Fibroblast of lung (primary cell): ENCODE measurements at regions not wholly inside any gene's neighbourhood (a gene's known extent, or its start where the extent isn't known, plus 50 kb on each side); places are given as distances from the start of the nearest gene placed in this dataset.

Experiments
- DNase-seq, 2 donors: peaks; one replicate each; pipeline versions ENCODE4 v3.0.0 to v3.0.0-alpha.2; 2010; ENCODE audit warnings: low read depth in 2 of 2
- H2AFZ ChIP-seq: 2 replicates; pipeline ENCODE4 v1.5.1; 2012; ENCODE audit warnings: low read length, control low read depth, inconsistent platforms
- H3K27ac ChIP-seq: 2 replicates; pipeline ENCODE4 v1.5.1; 2011; ENCODE audit warnings: low read length, control low read depth; ENCODE audit not compliant: insufficient read depth
- H3K27me3 ChIP-seq: 2 replicates; pipeline ENCODE4 v1.5.1; 2011; ENCODE audit warnings: mild to moderate bottlenecking, low read length; ENCODE audit not compliant: control insufficient read depth, insufficient read depth
- H3K36me3 ChIP-seq: 2 replicates; pipeline ENCODE4 v1.5.1; 2011; ENCODE audit warnings: low read length; ENCODE audit not compliant: control insufficient read depth, insufficient read depth
- H3K4me1 ChIP-seq: 2 replicates; pipeline ENCODE4 v1.5.1; 2011; ENCODE audit warnings: low read length; ENCODE audit not compliant: control insufficient read depth, insufficient read depth; ENCODE audit errors: extremely low read depth
- H3K4me2 ChIP-seq: 2 replicates; pipeline ENCODE4 v1.5.1; 2011; ENCODE audit warnings: low read length, control low read depth; ENCODE audit not compliant: insufficient read depth; ENCODE audit errors: extremely low read depth
- H3K4me3 ChIP-seq, 4 experiments: fragments of 200-600 bp in 1 of 4; sonication (generic) in 1 of 4; replicated peaks in 1 of 4; 2 replicates each; pipeline ENCODE4 v1.5.1; 2011 to 2016; ENCODE audit warnings: low read length in 4 of 4, low read depth in 3 of 4, mild to moderate bottlenecking in 3 of 4, control low read depth in 2 of 4, inconsistent platforms in 1 of 4, mixed read lengths in 1 of 4; ENCODE audit not compliant: insufficient read depth in 1 of 4; ENCODE audit errors: control extremely low read depth in 1 of 4
- H3K79me2 ChIP-seq: 2 replicates; pipeline ENCODE4 v1.5.1; 2012; ENCODE audit warnings: mild to moderate bottlenecking, low read length, inconsistent platforms; ENCODE audit not compliant: control insufficient read depth, insufficient read depth
- H3K9ac ChIP-seq: 2 replicates; pipeline ENCODE4 v1.5.1; 2011; ENCODE audit warnings: mild to moderate bottlenecking, low read length, control low read depth; ENCODE audit not compliant: insufficient read depth
- H3K9me3 ChIP-seq: 2 replicates; pipeline ENCODE4 v1.5.1; 2012; ENCODE audit warnings: low read depth, low read length; ENCODE audit not compliant: control insufficient read depth, insufficient read depth
- H4K20me1 ChIP-seq: 2 replicates; pipeline ENCODE4 v1.5.1; 2011; ENCODE audit warnings: low read length; ENCODE audit not compliant: control insufficient read depth, insufficient read depth; ENCODE audit errors: extremely low read depth
- CTCF ChIP-seq, 2 donors: IDR thresholded peaks in 1 of 2; conservative IDR thresholded peaks in 1 of 2; 1 replicate in 1 of 2; 2 replicates in 1 of 2; pipeline ENCODE4 v1.5.1; 2011 to 2012; ENCODE audit warnings: low read length in 2 of 2, control low read depth in 1 of 2, inconsistent platforms in 1 of 2, low read depth in 1 of 2, mild to moderate bottlenecking in 1 of 2
- EZH2 ChIP-seq: IDR thresholded peaks from 2 replicates; pipeline ENCODE4 v1.5.1; 2012; ENCODE audit warnings: low read length, control low read depth, mild to moderate bottlenecking; ENCODE audit errors: missing control alignments

GRCh38 chr7:42338916-42339540 lies 102.0 kb upstream of the GLI3 start:
- no peaks in the 10 kb centered on the region for H3K36me3 ChIP-seq
- peak overlapping the region in 1 of 4 experiments; percentile 1 for H3K4me3 ChIP-seq
- H3K27me3 ChIP-seq: no peaks in the 10 kb centered on the region

GRCh38 chr7:42338231-42338915 lies 101.4 kb upstream of the GLI3 start:
- no peaks in the 10 kb centered on the region for H3K79me2 ChIP-seq
- TF ChIP-seq CTCF (conservative IDR thresholded peaks at IDR 0.05 in 1 of 2, IDR thresholded peaks at IDR 0.05 in 1 of 2; ENCODE audit: low read depth in 1 of 2, low read length in 2 of 2) (no peak), EZH2 (no peak)
- H2AFZ ChIP-seq: peak overlapping the region; percentile 4
- H3K9me3 ChIP-seq: no peaks in the 10 kb centered on the region
- peak overlapping the region in 3 of 4 experiments; percentile 1 to 33 (median 15) for H3K4me3 ChIP-seq
- DNase-seq: peak; percentile 55 to 96
- no peaks in the 10 kb centered on the region for H3K27me3 ChIP-seq
- no peaks in the 10 kb centered on the region for H3K36me3 ChIP-seq
- peak overlapping the region; percentile 64 for H3K4me2 ChIP-seq
- H3K4me1 ChIP-seq: peaks cover 4% of the 10 kb centered on the region
- H3K27ac ChIP-seq: peak overlapping the region; percentile 19
- H4K20me1 ChIP-seq: no peaks in the 10 kb centered on the region
- no peak overlapping the region for H3K9ac ChIP-seq

More at GRCh38 chr7:42338916-42339540, 102.0 kb upstream of the GLI3 start:
- Histone ChIP-seq H4K20me1 (no peaks in the 10 kb centered on the region), H3K79me2 (no peaks in the 10 kb centered on the region), H3K4me2 (peak overlapping the region; percentile 64), H3K27ac (peak overlapping the region; percentile 19), H2AFZ (no peak overlapping the region), H3K4me1 (peaks cover 4% of the 10 kb centered on the region), H3K9ac (no peak overlapping the region), H3K9me3 (no peaks in the 10 kb centered on the region)
- DNase-seq: no peak
- TF ChIP-seq EZH2 (no peak), CTCF (conservative IDR thresholded peaks at IDR 0.05 in 1 of 2, IDR thresholded peaks at IDR 0.05 in 1 of 2; ENCODE audit: low read depth in 1 of 2, low read length in 2 of 2) (no peak)

- no peaks in the 10 kb centered on the region for H3K79me2 ChIP-seq
- no peaks in the 10 kb centered on the region for H3K36me3 ChIP-seq
- H3K4me1 ChIP-seq: peaks cover 4% of the 10 kb centered on the region
- no peaks in the 10 kb centered on the region for H3K9me3 ChIP-seq
- no peak overlapping the region for H3K4me2 ChIP-seq
- no peak overlapping the region for H3K9ac ChIP-seq
- no peak overlapping the region for H2AFZ ChIP-seq
- TF ChIP-seq CTCF (conservative IDR thresholded peaks at IDR 0.05 in 1 of 2, IDR thresholded peaks at IDR 0.05 in 1 of 2; ENCODE audit: low read depth in 1 of 2, low read length in 2 of 2) (no peak), EZH2 (no peak)
- no peak overlapping the region for H3K27ac ChIP-seq
- H3K4me3 ChIP-seq: no peak overlapping the region
- DNase-seq: no peak
- no peaks in the 10 kb centered on the region for H3K27me3 ChIP-seq
- H4K20me1 ChIP-seq: no peaks in the 10 kb centered on the region
These were observed 100.4 kb upstream of the GLI3 start for GRCh38 chr7:42337225-42337905.
